H1 (cell line): ENCODE measurements at regions not wholly inside any gene's neighbourhood (a gene's known extent, or its start where the extent isn't known, plus 50 kb on each side); places are given as distances from the start of the nearest gene placed in this dataset.

ENCODE experiments used
- CTCF ChIA-PET: fragments of 300-600 bp; sonication (Branson Sonifier 250); formaldehyde crosslinking; loops from one replicate; lab custom pipeline; 2021; ENCODE audit not compliant: partially characterized antibody; lab: Charles Lee
- POLR2A ChIA-PET: fragments of 300-600 bp; sonication (Branson Sonifier 250); formaldehyde crosslinking; loops from one replicate; lab custom pipeline; 2021; ENCODE audit warnings: inconsistent platforms; ENCODE audit not compliant: partially characterized antibody; lab: Charles Lee
- DNase-seq, 2 experiments: peaks; one replicate each; pipeline versions ENCODE4 v3.0.0 to v3.0.0-alpha.2; 2010 to 2022; ENCODE audit warnings: low spot score in 2 of 2, low read depth in 1 of 2, mixed read lengths in 1 of 2
- FAIRE-seq: peaks from 2 replicates; lab custom pipeline; 2011; peaks lifted over from hg19 to GRCh38; lab: Jason Lieb, UNC
- H2AFZ ChIP-seq: 2 replicates; pipeline ENCODE4 v1.8.1; 2012; ENCODE audit warnings: low read length, inconsistent platforms
- H2AK5ac ChIP-seq: 2 replicates; pipeline ENCODE4 v1.6.1; 2013; ENCODE audit warnings: low read depth, low read length
- H2BK120ac ChIP-seq: replicated peaks from 2 replicates; pipeline ENCODE3; 2013; ENCODE audit warnings: low read depth, low read length, inconsistent platforms
- H2BK12ac ChIP-seq: 2 replicates; pipeline ENCODE4 v1.6.1; 2013; ENCODE audit warnings: low read depth, low read length
- H2BK15ac ChIP-seq: 2 replicates; pipeline ENCODE4 v1.6.1; 2013; ENCODE audit warnings: low read length
- H2BK20ac ChIP-seq: 2 replicates; pipeline ENCODE4 v1.6.1; 2013; ENCODE audit warnings: low read length
- H2BK5ac ChIP-seq: 2 replicates; pipeline ENCODE4 v1.6.1; 2013; ENCODE audit warnings: low read depth, low read length
- H3K14ac ChIP-seq: 2 replicates; pipeline ENCODE4 v1.6.1; 2013; ENCODE audit warnings: inconsistent platforms; ENCODE audit not compliant: insufficient read length
- H3K18ac ChIP-seq: 2 replicates; pipeline ENCODE4 v1.6.1; 2013; ENCODE audit warnings: low read length; ENCODE audit errors: extremely low read depth
- H3K23ac ChIP-seq: 2 replicates; pipeline ENCODE4 v1.6.1; 2013; ENCODE audit warnings: inconsistent platforms; ENCODE audit not compliant: insufficient read length
- H3K23me2 ChIP-seq: 2 replicates; pipeline ENCODE4 v1.6.1; 2013; ENCODE audit warnings: low read depth, low read length
- H3K27ac ChIP-seq: 2 replicates; pipeline ENCODE4 v1.6.1; 2011; ENCODE audit warnings: low read depth, low read length, inconsistent platforms
- H3K27me3 ChIP-seq, 4 experiments: replicated peaks in 1 of 4; 1 replicate in 1 of 4; 2 replicates in 3 of 4; pipeline versions ENCODE4 v1.6.1 to v1.8.1; 2011 to 2013; ENCODE audit warnings: low read length in 3 of 4, mild to moderate bottlenecking in 3 of 4, inconsistent platforms in 2 of 4, mixed read lengths in 2 of 4, moderate library complexity in 1 of 4; ENCODE audit not compliant: control insufficient read depth in 3 of 4, insufficient read depth in 3 of 4; ENCODE audit errors: extremely low read depth in 1 of 4
- H3K36me3 ChIP-seq, 4 experiments: 2 replicates each; pipeline versions ENCODE4 v1.6.1 to v1.8.1; 2011 to 2013; ENCODE audit warnings: mild to moderate bottlenecking in 4 of 4, low read length in 3 of 4, moderate library complexity in 2 of 4, control low read depth in 1 of 4, inconsistent platforms in 1 of 4; ENCODE audit not compliant: insufficient read depth in 4 of 4, control insufficient read depth in 2 of 4
- H3K4ac ChIP-seq: replicated peaks from 2 replicates; pipeline ENCODE3; 2013; ENCODE audit warnings: low read length, low read depth, mixed read lengths, inconsistent platforms; ENCODE audit not compliant: insufficient read length
- H3K4me1 ChIP-seq, 4 experiments: replicated peaks in 1 of 4; 1 replicate in 1 of 4; 2 replicates in 3 of 4; pipeline versions ENCODE4 v1.6.1 to v1.8.1; 2011 to 2013; ENCODE audit warnings: low read length in 3 of 4, inconsistent platforms in 2 of 4, mixed read lengths in 1 of 4; ENCODE audit not compliant: insufficient read depth in 4 of 4, control insufficient read depth in 3 of 4
- H3K4me2 ChIP-seq, 2 experiments: 2 replicates each; pipeline versions ENCODE4 v1.6.1 to v1.8.1; 2011 to 2013; ENCODE audit warnings: low read depth in 2 of 2, low read length in 2 of 2, control low read depth in 1 of 2, inconsistent platforms in 1 of 2, mild to moderate bottlenecking in 1 of 2; ENCODE audit not compliant: insufficient read depth in 1 of 2
- H3K4me3 ChIP-seq, 4 experiments: fragments of 200-600, 300-600 bp in 1 of 4; sonication (generic), shearing (Covaris generic), sonication (Bioruptor Twin) in 1 of 4; 2 replicates each; pipeline versions ENCODE4 v1.5.1 to v1.8.1; 2011 to 2016; ENCODE audit warnings: low read length in 4 of 4, low read depth in 3 of 4, control low read depth in 2 of 4, inconsistent platforms in 2 of 4, mild to moderate bottlenecking in 2 of 4, mixed read lengths in 1 of 4, moderate library complexity in 1 of 4; ENCODE audit not compliant: insufficient read depth in 2 of 4; ENCODE audit errors: extremely low read depth in 1 of 4
- H3K56ac ChIP-seq: replicated peaks from 2 replicates; pipeline ENCODE3; 2013; ENCODE audit warnings: low read depth, mild to moderate bottlenecking, mixed read lengths, low read length, inconsistent platforms; ENCODE audit not compliant: insufficient read length
- H3K79me1 ChIP-seq: 2 replicates; pipeline ENCODE4 v1.6.1; 2013; ENCODE audit warnings: low read depth, low read length, control low read depth
- H3K79me2 ChIP-seq, 2 experiments: 2 replicates each; pipeline versions ENCODE4 v1.6.1 to v1.8.1; 2012 to 2013; ENCODE audit warnings: low read length in 2 of 2, mild to moderate bottlenecking in 2 of 2, inconsistent platforms in 1 of 2; ENCODE audit not compliant: insufficient read depth in 2 of 2, control insufficient read depth in 1 of 2
- H3K9ac ChIP-seq, 4 experiments: replicated peaks in 1 of 4; 1 replicate in 1 of 4; 2 replicates in 3 of 4; pipeline versions ENCODE4 v1.6.1 to v1.8.1; 2011 to 2013; ENCODE audit warnings: low read depth in 3 of 4, low read length in 3 of 4, control low read depth in 2 of 4, mild to moderate bottlenecking in 2 of 4, moderate library complexity in 2 of 4, inconsistent platforms in 1 of 4; ENCODE audit errors: extremely low read depth in 1 of 4
- H3K9me3 ChIP-seq, 2 experiments: 2 replicates each; pipeline versions ENCODE4 v1.6.1 to v1.8.1; 2012 to 2013; ENCODE audit warnings: mild to moderate bottlenecking in 2 of 2, moderate library complexity in 2 of 2, control low read depth in 1 of 2, inconsistent platforms in 1 of 2, low read depth in 1 of 2, low read length in 1 of 2, mixed read lengths in 1 of 2; ENCODE audit not compliant: insufficient read depth in 2 of 2
- H4K20me1 ChIP-seq, 2 experiments: replicated peaks in 1 of 2; 2 replicates each; pipeline versions ENCODE3 to v1.8.1; 2011 to 2013; ENCODE audit warnings: inconsistent platforms in 2 of 2, low read length in 2 of 2, mild to moderate bottlenecking in 1 of 2; ENCODE audit not compliant: insufficient read depth in 2 of 2, control insufficient read depth in 1 of 2
- H4K5ac ChIP-seq: 2 replicates; pipeline ENCODE4 v1.6.1; 2013; ENCODE audit warnings: low read length, low read depth, mixed read lengths, inconsistent platforms; ENCODE audit not compliant: insufficient read length
- H4K8ac ChIP-seq: 2 replicates; pipeline ENCODE4 v1.8.0; 2013; ENCODE audit warnings: mild to moderate bottlenecking, moderate library complexity, low read length, inconsistent platforms; ENCODE audit not compliant: insufficient read depth; ENCODE audit errors: extremely low read depth
- H4K91ac ChIP-seq: replicated peaks from 2 replicates; pipeline ENCODE3; 2013; ENCODE audit warnings: low read length, mixed read lengths, inconsistent platforms; ENCODE audit not compliant: insufficient read length
- ASH2L ChIP-seq: fragments of 200-600, 300-600 bp; sonication (generic); IDR thresholded peaks from one replicate; pipeline ENCODE4 v1.7.1; 2017; ENCODE audit warnings: low read length
- HDAC6 ChIP-seq: IDR thresholded peaks from one replicate; pipeline ENCODE4 v1.7.1; 2012; ENCODE audit warnings: low read depth, mild to moderate bottlenecking, inconsistent platforms, low read length, moderate library complexity
- MAFK ChIP-seq: IDR thresholded peaks from 2 replicates; pipeline ENCODE4 v1.6.1; 2012; ENCODE audit warnings: low read depth, mild to moderate bottlenecking, improper control_type of control experiment, low read length
- POU5F1 ChIP-seq: IDR thresholded peaks from 2 replicates; pipeline ENCODE4 v1.6.1; 2011; ENCODE audit warnings: low read depth, mild to moderate bottlenecking, low read length, moderate library complexity
- SRF ChIP-seq: IDR thresholded peaks from 2 replicates; pipeline ENCODE4 v1.6.1; 2011; ENCODE audit warnings: mild to moderate bottlenecking, low read depth, low read length, moderate library complexity
- SUZ12 ChIP-seq: fragments of 200-600 bp; sonication (generic); IDR thresholded peaks from 2 replicates; pipeline ENCODE4 v1.6.1; 2012; ENCODE audit warnings: mild to moderate bottlenecking, inconsistent platforms, low read length, moderate library complexity, mixed read lengths
- YY1 ChIP-seq: IDR thresholded peaks from 2 replicates; pipeline ENCODE4 v1.6.1; 2011; ENCODE audit warnings: low read depth, mild to moderate bottlenecking, low read length
- WGBS, 2 experiments: shearing (Covaris generic) in 1 of 2; methylation state at CpG; one replicate each; pipeline versions ENCODE4 v1.1.6 to v1.1.7; 2013 to 2015; ENCODE audit warnings: low lambda C conversion rate in 2 of 2, mixed read lengths in 2 of 2, inconsistent platforms in 1 of 2, low coverage in 1 of 2, missing lambda C conversion rate in 1 of 2; ENCODE audit not compliant: insufficient replicate concordance in 2 of 2, insufficient coverage in 1 of 2, insufficient read length in 1 of 2; ENCODE audit errors: extremely low coverage in 1 of 2, missing lambda C conversion rate in 1 of 2; 5-methylcytosine and 5-hydroxymethylcytosine counted together

DNA sequence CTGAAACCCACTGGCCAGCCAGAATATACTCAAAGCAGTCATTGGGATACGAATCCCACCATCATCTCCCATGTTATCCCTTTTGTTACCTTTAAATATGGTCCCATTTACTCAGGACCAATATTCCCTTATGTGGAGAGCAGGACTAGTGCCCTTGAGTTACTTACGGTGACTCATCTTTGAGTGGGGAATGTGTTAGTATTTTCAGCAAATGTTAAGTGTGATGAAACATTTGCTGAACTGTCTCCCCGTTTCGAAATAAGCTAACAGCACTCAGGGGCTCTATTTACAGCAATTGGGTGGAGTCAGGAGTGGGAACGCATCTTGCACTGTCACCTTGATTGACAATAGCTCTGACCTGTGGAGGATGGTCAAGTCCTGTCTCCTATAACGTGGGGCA lies 67.4 kb downstream of the CTSL start:
- Histone ChIP-seq H4K91ac (no peak overlapping the region), H3K4me1 (no peaks in the 10 kb centered on the region), H3K14ac (no peak overlapping the region), H3K4me2 (no peak overlapping the region), H3K4ac (no peak overlapping the region), H3K36me3 (no peaks in the 10 kb centered on the region), H3K4me3 (no peak overlapping the region), H2BK5ac (no peak overlapping the region), H4K5ac (no peak overlapping the region), H2BK12ac (no peak overlapping the region), H3K79me1 (no peaks in the 10 kb centered on the region), H2BK120ac (no peak overlapping the region), H2BK15ac (no peak overlapping the region), H3K56ac (no peak overlapping the region), H3K18ac (no peak overlapping the region), H2AFZ (no peak overlapping the region), H3K79me2 (no peaks in the 10 kb centered on the region), H3K27me3 (no peaks in the 10 kb centered on the region), H4K20me1 (no peaks in the 10 kb centered on the region), H4K8ac (no peak overlapping the region), H3K27ac (no peak overlapping the region), H3K9me3 (no peaks in the 10 kb centered on the region), H2AK5ac (no peak overlapping the region), H3K23ac (no peak overlapping the region), H3K9ac (no peak overlapping the region), H2BK20ac (no peak overlapping the region), H3K23me2 (no peaks in the 10 kb centered on the region)
- TF ChIP-seq POU5F1 (no peak), HDAC6 (no peak), MAFK (no peak), ASH2L (no peak), SUZ12 (no peak), SRF (no peak), YY1 (no peak)
- 86% methylated on average over 6 of the region's 6 CpGs; no CpG with 5 or more reads in 1 of the 2 experiments for WGBS, 2 experiments
- no peak for DNase-seq
- CTCF ChIA-PET = interaction anchor here (0.8 to 3.8 kb wide), 7 partner anchors 9 to 251 kb away, joined by 3 to 19 read pairs (median 4); partner anchors contain the start of gene CTSL
- POLR2A ChIA-PET = no interaction called here
- FAIRE-seq = no peak
